ENCODE measurements at regions not wholly inside any gene's neighbourhood (a gene's known extent, or its start where the extent isn't known, plus 50 kb on each side); places are given as distances from the start of the nearest gene placed in this dataset.

- no peak for TF ChIP-seq SNAI2 (CRISPR knock-in tag; IDR thresholded peaks at IDR 0.05)
- TF ChIP-seq ZC3H10 (CRISPR knock-in tag; IDR thresholded peaks at IDR 0.05), result no peak
- no peak for TF ChIP-seq ZFP3 (CRISPR knock-in tag; IDR thresholded peaks at IDR 0.05)
- TF ChIP-seq ZNF565 (CRISPR knock-in tag; conservative IDR thresholded peaks at IDR 0.05; ENCODE audit: low read depth), result no peak
- TF ChIP-seq, protein P1, sequence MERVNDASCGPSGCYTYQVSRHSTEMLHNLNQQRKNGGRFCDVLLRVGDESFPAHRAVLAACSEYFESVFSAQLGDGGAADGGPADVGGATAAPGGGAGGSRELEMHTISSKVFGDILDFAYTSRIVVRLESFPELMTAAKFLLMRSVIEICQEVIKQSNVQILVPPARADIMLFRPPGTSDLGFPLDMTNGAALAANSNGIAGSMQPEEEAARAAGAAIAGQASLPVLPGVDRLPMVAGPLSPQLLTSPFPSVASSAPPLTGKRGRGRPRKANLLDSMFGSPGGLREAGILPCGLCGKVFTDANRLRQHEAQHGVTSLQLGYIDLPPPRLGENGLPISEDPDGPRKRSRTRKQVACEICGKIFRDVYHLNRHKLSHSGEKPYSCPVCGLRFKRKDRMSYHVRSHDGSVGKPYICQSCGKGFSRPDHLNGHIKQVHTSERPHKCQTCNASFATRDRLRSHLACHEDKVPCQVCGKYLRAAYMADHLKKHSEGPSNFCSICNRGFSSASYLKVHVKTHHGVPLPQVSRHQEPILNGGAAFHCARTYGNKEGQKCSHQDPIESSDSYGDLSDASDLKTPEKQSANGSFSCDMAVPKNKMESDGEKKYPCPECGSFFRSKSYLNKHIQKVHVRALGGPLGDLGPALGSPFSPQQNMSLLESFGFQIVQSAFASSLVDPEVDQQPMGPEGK (CRISPR knock-in tag; IDR thresholded peaks at IDR 0.05; ENCODE audit: borderline replicate concordance), result no peak
- no peak for TF ChIP-seq ZNF70 (CRISPR knock-in tag; IDR thresholded peaks at IDR 0.05)
- TF ChIP-seq ARNTL (CRISPR knock-in tag; IDR thresholded peaks at IDR 0.05; ENCODE audit: borderline replicate concordance, low read depth), result no peak
- TF ChIP-seq ZNF8 (CRISPR knock-in tag; IDR thresholded peaks at IDR 0.05), result no peak
- no peak for TF ChIP-seq ZFP30 (CRISPR knock-in tag; IDR thresholded peaks at IDR 0.05)
- no peak for TF ChIP-seq TOX (CRISPR knock-in tag; IDR thresholded peaks at IDR 0.05; ENCODE audit: borderline replicate concordance)
- TF ChIP-seq CSDC2 (CRISPR knock-in tag; IDR thresholded peaks at IDR 0.05), result no peak
- no peak for TF ChIP-seq ISL1 (CRISPR knock-in tag; IDR thresholded peaks at IDR 0.05)
- no peak for TF ChIP-seq GLIS3 (CRISPR knock-in tag; IDR thresholded peaks at IDR 0.05)
- TF ChIP-seq PPARA (CRISPR knock-in tag; IDR thresholded peaks at IDR 0.05; ENCODE audit: borderline replicate concordance), result no peak
Measured at GRCh38 chr2:104678181-104678580, 175.7 kb upstream of the POU3F3 start.

All from SK-N-SH treated with all-trans-retinoic acid at 6 μM for 48 hours (cell line).